K562 (cell line): ENCODE measurements at regions not wholly inside any gene's neighbourhood (a gene's known extent, or its start where the extent isn't known, plus 50 kb on each side); places are given as distances from the start of the nearest gene placed in this dataset.

Experiments used
- CXXC5 ChIP-seq: fragments of 250-450 bp; sonication (Bioruptor Pico); IDR thresholded peaks from 2 replicates; pipeline ENCODE4 v1.8.0; 2022; ENCODE audit warnings: inconsistent platforms, mild to moderate bottlenecking, moderate library complexity
- GABPA ChIP-seq: fragments of 200-800 bp; sonication (Bioruptor generic); conservative IDR thresholded peaks from 2 replicates; pipeline ENCODE4 v1.6.1; 2016; ENCODE audit warnings: low read depth, missing genetic modification characterization, missing compliant biosample characterization
- KLF10 ChIP-seq: fragments of 250-450 bp; sonication (Bioruptor Pico); IDR thresholded peaks from 2 replicates; pipeline ENCODE4 v1.6.1; 2021; ENCODE audit warnings: matching md5 sums
- MNT ChIP-seq, 2 experiments: fragments of 450-650 bp; conservative IDR thresholded peaks; 2 replicates each; pipeline ENCODE4 v1.6.1; 2017; ENCODE audit warnings: mild to moderate bottlenecking in 2 of 2, moderate library complexity in 2 of 2
- MYC ChIP-seq, 2 experiments: fragments of 250-450 bp in 1 of 2; sonication (Bioruptor Pico) in 1 of 2; IDR thresholded peaks; 2 replicates each; pipeline versions ENCODE4 v1.5.1 to v1.6.1; 2012 to 2021; ENCODE audit warnings: low read depth in 2 of 2, borderline replicate concordance in 1 of 2, improper control_type of control experiment in 1 of 2, low read length in 1 of 2, mild to moderate bottlenecking in 1 of 2, moderate library complexity in 1 of 2
- SOX6 ChIP-seq: fragments of 450-650 bp; IDR thresholded peaks from 2 replicates; pipeline ENCODE4 v1.6.1; 2014; ENCODE audit warnings: mild to moderate bottlenecking
- THAP12 ChIP-seq: fragments of 250-450 bp; sonication (Bioruptor Pico); IDR thresholded peaks from 2 replicates; pipeline ENCODE4 v1.9.0; 2021; ENCODE audit warnings: mild to moderate bottlenecking, inconsistent platforms
- VEZF1 ChIP-seq: fragments of 200-800 bp; sonication (Bioruptor generic); IDR thresholded peaks from 2 replicates; pipeline ENCODE4 v1.6.1; 2017; ENCODE audit warnings: missing genetic modification characterization, missing compliant biosample characterization
- ZBTB40 ChIP-seq, 2 experiments: fragments of 450-650 bp in 1 of 2; sonication (generic) in 1 of 2; formaldehyde crosslinking in 1 of 2; IDR thresholded peaks; 2 replicates each; pipeline versions ENCODE4 v1.7.1 to v1.9.0; 2016 to 2022; ENCODE audit warnings: inconsistent platforms in 1 of 2, mild to moderate bottlenecking in 1 of 2, missing genetic modification reagents in 1 of 2
- ZNF239 ChIP-seq: fragments of 250-450 bp; sonication (Bioruptor Pico); IDR thresholded peaks from 2 replicates; pipeline ENCODE4 v1.4.0; 2020; ENCODE audit warnings: mild to moderate bottlenecking

- TF ChIP-seq MNT (conservative IDR thresholded peaks at IDR 0.05): 0 out of 4 replicates have a peak, but pooled peaks of 1 of the 2 experiments have one; percentile 12
- TF ChIP-seq SOX6: peak; percentile 12; the same call in 1 of the 2 replicates
- TF ChIP-seq THAP12 (CRISPR knock-in tag): no peak
- peak; percentile 28; the same call in 1 of the 2 replicates for TF ChIP-seq ZBTB40 (IDR thresholded peaks at IDR 0.05)
- TF ChIP-seq ZBTB40 (CRISPR knock-in tag; IDR thresholded peaks at IDR 0.05): no peak
- peak; percentile 61 for TF ChIP-seq ZNF239 (CRISPR knock-in tag)
- TF ChIP-seq VEZF1 (CRISPR knock-in tag): peak; percentile 69
- TF ChIP-seq GABPA (tag): peak; percentile 88
- 0 out of 2 replicates have a peak, but pooled peaks have one; percentile 11 for TF ChIP-seq MYC (IDR thresholded peaks at IDR 0.05; ENCODE audit: low read depth, low read length)
- TF ChIP-seq MYC (CRISPR knock-in tag; IDR thresholded peaks at IDR 0.05; ENCODE audit: borderline replicate concordance, low read depth): no peak
- peak; percentile 40; the same call in 1 of the 2 replicates for TF ChIP-seq CXXC5 (CRISPR knock-in tag)
- no peak for TF ChIP-seq KLF10
These were observed 391.9 kb upstream of the NPVF start (continued) for GRCh38 chr7:25619963-25620799.
